Lung (tissue), 11 donors: ENCODE measurements at regions not wholly inside any gene's neighbourhood (a gene's known extent, or its start where the extent isn't known, plus 50 kb on each side); places are given as distances from the start of the nearest gene placed in this dataset.

Experiments used
- ATAC-seq: fragments of 200-7000 bp; cut with Tn5 transposase; one replicate; pipeline ENCODE4 v1.9.1; 2020; ENCODE audit warnings: moderate number of reproducible peaks; ENCODE audit not compliant: insufficient read depth, low FRiP score
- DNase-seq, 3 donors: peaks; one replicate each; pipeline ENCODE4 v3.0.0-alpha.2; 2013 to 2017
- H3K27ac ChIP-seq, 2 donors: one replicate each; pipeline ENCODE4 v1.5.1; 2013; ENCODE audit warnings: mild to moderate bottlenecking in 2 of 2, moderate library complexity in 2 of 2, control low read depth in 1 of 2, inconsistent platforms in 1 of 2, low read depth in 1 of 2, low read length in 1 of 2
- H3K27me3 ChIP-seq, 3 donors: one replicate each; pipeline ENCODE4 v1.5.1; 2013; ENCODE audit warnings: low read length in 2 of 3; ENCODE audit not compliant: control insufficient read depth in 3 of 3, insufficient read depth in 3 of 3
- H3K36me3 ChIP-seq, 4 donors: one replicate each; pipeline ENCODE4 v1.5.1; 2013; ENCODE audit warnings: low read length in 4 of 4, mild to moderate bottlenecking in 1 of 4, moderate library complexity in 1 of 4; ENCODE audit not compliant: control insufficient read depth in 4 of 4, insufficient read depth in 4 of 4
- H3K4me1 ChIP-seq, 5 donors: one replicate each; pipeline ENCODE4 v1.5.1; 2013; ENCODE audit warnings: low read length in 5 of 5, mild to moderate bottlenecking in 2 of 5, moderate library complexity in 1 of 5; ENCODE audit not compliant: control insufficient read depth in 5 of 5, insufficient read depth in 5 of 5
- H3K4me3 ChIP-seq: one replicate; pipeline ENCODE4 v1.5.1; 2013; ENCODE audit warnings: mild to moderate bottlenecking, control low read depth, moderate library complexity
- H3K9ac ChIP-seq, 2 donors: one replicate each; pipeline ENCODE4 v1.5.1; 2013; ENCODE audit warnings: low read length in 2 of 2, control low read depth in 1 of 2; ENCODE audit not compliant: insufficient read depth in 1 of 2
- H3K9me3 ChIP-seq, 4 donors: one replicate each; pipeline ENCODE4 v1.5.1; 2013; ENCODE audit warnings: low read length in 3 of 4, mild to moderate bottlenecking in 1 of 4, moderate library complexity in 1 of 4; ENCODE audit not compliant: control insufficient read depth in 4 of 4, insufficient read depth in 3 of 4
- WGBS, 2 donors: extraction: QIAGEN DNeasy Blood & Tissue Kit; methylation state at CpG; one replicate each; pipeline ENCODE4 v1.1.7; 2013; 5-methylcytosine and 5-hydroxymethylcytosine counted together
- TF ChIP-seq, protein P1 (sequence below): IDR thresholded peaks from 2 replicates; pipeline ENCODE4 v1.5.1; 2012; ENCODE audit warnings: mild to moderate bottlenecking; ENCODE audit errors: control extremely low read depth, extremely low read depth
- donor health status: control.
- donor health status: control.
- donor health status: Bipolar disorder and iron deficiency.
- donor health status: healthy.
- donor health status: DM: yes; HTN: yes; CAD: no.

DNA sequence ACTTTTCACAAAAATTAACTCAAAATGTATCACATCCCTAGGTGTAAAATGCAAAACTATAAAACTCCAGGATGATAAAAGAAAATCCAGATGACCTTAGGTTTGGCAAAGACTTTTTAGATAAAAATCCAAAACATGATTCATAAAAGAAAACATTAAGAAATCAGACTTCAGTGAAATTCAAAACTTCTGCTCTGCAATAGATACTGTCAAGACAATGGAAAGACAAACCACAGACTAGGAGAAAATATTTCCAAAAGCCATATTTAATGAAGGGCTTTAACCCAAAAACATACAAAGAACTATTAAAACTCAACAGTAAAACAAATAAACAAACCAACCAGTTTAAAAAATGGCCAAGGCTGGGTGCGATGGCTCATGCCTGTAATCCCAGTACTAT, 173.6 kb upstream of the SPOPL start:
- Histone ChIP-seq H3K27me3 (no peaks in the 10 kb centered on the region), H3K36me3 (no peaks in the 10 kb centered on the region), H3K9me3 (no peaks in the 10 kb centered on the region), H3K4me1 (no peaks in the 10 kb centered on the region), H3K9ac (no peak overlapping the region), H3K4me3 (no peak overlapping the region), H3K27ac (no peak overlapping the region)
- ATAC-seq, result no peak
- TF ChIP-seq, protein P1, sequence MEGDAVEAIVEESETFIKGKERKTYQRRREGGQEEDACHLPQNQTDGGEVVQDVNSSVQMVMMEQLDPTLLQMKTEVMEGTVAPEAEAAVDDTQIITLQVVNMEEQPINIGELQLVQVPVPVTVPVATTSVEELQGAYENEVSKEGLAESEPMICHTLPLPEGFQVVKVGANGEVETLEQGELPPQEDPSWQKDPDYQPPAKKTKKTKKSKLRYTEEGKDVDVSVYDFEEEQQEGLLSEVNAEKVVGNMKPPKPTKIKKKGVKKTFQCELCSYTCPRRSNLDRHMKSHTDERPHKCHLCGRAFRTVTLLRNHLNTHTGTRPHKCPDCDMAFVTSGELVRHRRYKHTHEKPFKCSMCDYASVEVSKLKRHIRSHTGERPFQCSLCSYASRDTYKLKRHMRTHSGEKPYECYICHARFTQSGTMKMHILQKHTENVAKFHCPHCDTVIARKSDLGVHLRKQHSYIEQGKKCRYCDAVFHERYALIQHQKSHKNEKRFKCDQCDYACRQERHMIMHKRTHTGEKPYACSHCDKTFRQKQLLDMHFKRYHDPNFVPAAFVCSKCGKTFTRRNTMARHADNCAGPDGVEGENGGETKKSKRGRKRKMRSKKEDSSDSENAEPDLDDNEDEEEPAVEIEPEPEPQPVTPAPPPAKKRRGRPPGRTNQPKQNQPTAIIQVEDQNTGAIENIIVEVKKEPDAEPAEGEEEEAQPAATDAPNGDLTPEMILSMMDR, result no peak
- no peak for DNase-seq
- WGBS, 2 donors, result 95 to 100% methylated on average over 1 of the region's 1 CpG

DNA sequence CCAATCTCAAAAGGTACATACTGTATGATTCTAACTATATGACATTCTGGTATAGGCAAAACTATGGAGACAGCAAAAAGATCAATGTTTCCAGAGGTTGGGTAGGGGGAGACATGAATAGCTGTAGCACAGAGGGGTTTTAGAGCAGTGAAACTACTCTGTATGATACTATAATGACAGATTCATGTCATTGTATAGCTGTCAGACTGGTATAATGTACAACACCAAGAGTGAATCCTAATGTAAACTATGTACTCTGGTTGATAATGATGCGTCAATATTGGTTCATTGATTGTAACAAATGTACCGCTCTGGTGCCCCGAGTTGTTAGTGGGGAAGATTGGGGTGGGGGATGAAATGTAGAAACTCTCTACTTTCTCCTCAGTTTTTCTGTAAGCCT, 172.4 kb upstream of the SPOPL start:
- Histone ChIP-seq H3K4me3 (no peak overlapping the region), H3K9me3 (no peaks in the 10 kb centered on the region), H3K27me3 (no peaks in the 10 kb centered on the region), H3K9ac (no peak overlapping the region), H3K4me1 (no peaks in the 10 kb centered on the region), H3K36me3 (no peaks in the 10 kb centered on the region), H3K27ac (no peak overlapping the region)
- TF ChIP-seq, protein P1, result no peak
- no peak for DNase-seq
- WGBS, 2 donors, result 88 to 91% methylated on average over 3 of the region's 3 CpGs
- no peak for ATAC-seq

- Histone ChIP-seq H3K27ac (no peak overlapping the region), H3K27me3 (no peaks in the 10 kb centered on the region), H3K9ac (no peak overlapping the region), H3K9me3 (no peaks in the 10 kb centered on the region), H3K36me3 (no peaks in the 10 kb centered on the region), H3K4me1 (no peaks in the 10 kb centered on the region), H3K4me3 (no peak overlapping the region)
- DNase-seq, result no peak
- 49 to 86% methylated on average over 1 of the region's 1 CpG for WGBS, 2 donors
- TF ChIP-seq, protein P1, result no peak
- no peak for ATAC-seq
Measured at GRCh38 chr2:138329591-138329990, 172.0 kb upstream of the SPOPL start.

GRCh38 chr2:138333121-138333520, 168.4 kb upstream of the SPOPL start:
- H3K4me3 ChIP-seq, result no peak overlapping the region
- H3K9ac ChIP-seq, result no peak overlapping the region
- peaks cover 0 to 3% (median 0%) of the 10 kb centered on the region in 5 donors for H3K4me1 ChIP-seq
- ATAC-seq, result no peak
- H3K27me3 ChIP-seq, result no peaks in the 10 kb centered on the region
- H3K27ac ChIP-seq, result no peak overlapping the region
- TF ChIP-seq, protein P1, result no peak
- H3K36me3 ChIP-seq, result no peaks in the 10 kb centered on the region
- DNase-seq, result no peak
- no peaks in the 10 kb centered on the region for H3K9me3 ChIP-seq
